ENCODE measurements at regions not wholly inside any gene's neighbourhood (a gene's known extent, or its start where the extent isn't known, plus 50 kb on each side); places are given as distances from the start of the nearest gene placed in this dataset.

- FAIRE-seq (no peak), DNase-seq (ENCODE audit: low read depth in 1 of 2, low spot score in 1 of 2) (peak in 1 of 2 experiments; percentile 49), ATAC-seq (peak; percentile 79 to 84)
- no peaks in the 10 kb centered on the region for H3K9me3 ChIP-seq
- H3K4me1 ChIP-seq = peaks cover 28% of the 10 kb centered on the region
- POLR2A ChIA-PET = no interaction called here
- CTCF ChIA-PET = interaction anchor here (0.6 to 1.5 kb wide), 4 partner anchors 10 to 42 kb away, joined by 3 to 4 read pairs (median 3); no protein-coding TSS in a partner anchor
- TF ChIP-seq ATOH8 (CRISPR knock-in tag; IDR thresholded peaks at IDR 0.05; ENCODE audit: low read depth) (0 out of 2 replicates have a peak, but pooled peaks have one; percentile 46), FOSL2 (IDR thresholded peaks at IDR 0.05) (no peak), FOSL2 (CRISPR knock-in tag; IDR thresholded peaks at IDR 0.05) (peak; percentile 58), CBX8 (IDR thresholded peaks at IDR 0.05) (no peak), BHLHE40 (IDR thresholded peaks at IDR 0.05; ENCODE audit: low read depth, low read length) (no peak), CEBPB (IDR thresholded peaks at IDR 0.05) (peak; percentile 46 to 85; a peak in 3 of 4 replicates), RFX5 (IDR thresholded peaks at IDR 0.05) (no peak), KDM5A (IDR thresholded peaks at IDR 0.05) (no peak), ESRRA (IDR thresholded peaks at IDR 0.05; ENCODE audit: borderline replicate concordance, low read length) (no peak)
- TF ChIP-seq, protein P1, sequence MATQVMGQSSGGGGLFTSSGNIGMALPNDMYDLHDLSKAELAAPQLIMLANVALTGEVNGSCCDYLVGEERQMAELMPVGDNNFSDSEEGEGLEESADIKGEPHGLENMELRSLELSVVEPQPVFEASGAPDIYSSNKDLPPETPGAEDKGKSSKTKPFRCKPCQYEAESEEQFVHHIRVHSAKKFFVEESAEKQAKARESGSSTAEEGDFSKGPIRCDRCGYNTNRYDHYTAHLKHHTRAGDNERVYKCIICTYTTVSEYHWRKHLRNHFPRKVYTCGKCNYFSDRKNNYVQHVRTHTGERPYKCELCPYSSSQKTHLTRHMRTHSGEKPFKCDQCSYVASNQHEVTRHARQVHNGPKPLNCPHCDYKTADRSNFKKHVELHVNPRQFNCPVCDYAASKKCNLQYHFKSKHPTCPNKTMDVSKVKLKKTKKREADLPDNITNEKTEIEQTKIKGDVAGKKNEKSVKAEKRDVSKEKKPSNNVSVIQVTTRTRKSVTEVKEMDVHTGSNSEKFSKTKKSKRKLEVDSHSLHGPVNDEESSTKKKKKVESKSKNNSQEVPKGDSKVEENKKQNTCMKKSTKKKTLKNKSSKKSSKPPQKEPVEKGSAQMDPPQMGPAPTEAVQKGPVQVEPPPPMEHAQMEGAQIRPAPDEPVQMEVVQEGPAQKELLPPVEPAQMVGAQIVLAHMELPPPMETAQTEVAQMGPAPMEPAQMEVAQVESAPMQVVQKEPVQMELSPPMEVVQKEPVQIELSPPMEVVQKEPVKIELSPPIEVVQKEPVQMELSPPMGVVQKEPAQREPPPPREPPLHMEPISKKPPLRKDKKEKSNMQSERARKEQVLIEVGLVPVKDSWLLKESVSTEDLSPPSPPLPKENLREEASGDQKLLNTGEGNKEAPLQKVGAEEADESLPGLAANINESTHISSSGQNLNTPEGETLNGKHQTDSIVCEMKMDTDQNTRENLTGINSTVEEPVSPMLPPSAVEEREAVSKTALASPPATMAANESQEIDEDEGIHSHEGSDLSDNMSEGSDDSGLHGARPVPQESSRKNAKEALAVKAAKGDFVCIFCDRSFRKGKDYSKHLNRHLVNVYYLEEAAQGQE (IDR thresholded peaks at IDR 0.05) = no peak
- H3K4me3 ChIP-seq = no peak overlapping the region; the same call in 2 of the 3 replicates
- 71% methylated on average over 14 of the region's 14 CpGs for WGBS (ENCODE audit: missing lambda C conversion rate)
- H3K4me2 ChIP-seq = peak overlapping the region; percentile 71
- H3K27ac ChIP-seq = peak overlapping the region; percentile 68 to 79
Observed at GRCh38 chr9:110115826-110116542, 92.0 kb downstream of the C9orf152 start.

GRCh38 chr9:110116543-110116885 is 91.4 kb downstream of the C9orf152 start:
- ChIA-PET CTCF (interaction anchor here (0.7 to 1.5 kb wide), 3 partner anchors 9 to 43 kb away, joined by 3 to 4 read pairs (median 3); no protein-coding TSS in a partner anchor), POLR2A (no interaction called here)
- Histone ChIP-seq H3K4me3 (no peak overlapping the region; the same call in 2 of the 3 replicates), H3K9me3 (no peaks in the 10 kb centered on the region), H3K27ac (peak overlapping the region; percentile 68 to 79; a peak in 5 of 6 replicates), H3K4me1 (peaks cover 28% of the 10 kb centered on the region), H3K4me2 (peak overlapping the region; percentile 71)
- FAIRE-seq = no peak
- ATAC-seq = peak; percentile 79 to 80
- 19% methylated on average over 3 of the region's 3 CpGs for WGBS (ENCODE audit: missing lambda C conversion rate)
- peak; percentile 21 to 74 for DNase-seq (ENCODE audit: low read depth in 1 of 2, low spot score in 1 of 2)
- TF ChIP-seq HOXA7 (CRISPR knock-in tag; IDR thresholded peaks at IDR 0.05) = no peak
- TF ChIP-seq, protein P2, sequence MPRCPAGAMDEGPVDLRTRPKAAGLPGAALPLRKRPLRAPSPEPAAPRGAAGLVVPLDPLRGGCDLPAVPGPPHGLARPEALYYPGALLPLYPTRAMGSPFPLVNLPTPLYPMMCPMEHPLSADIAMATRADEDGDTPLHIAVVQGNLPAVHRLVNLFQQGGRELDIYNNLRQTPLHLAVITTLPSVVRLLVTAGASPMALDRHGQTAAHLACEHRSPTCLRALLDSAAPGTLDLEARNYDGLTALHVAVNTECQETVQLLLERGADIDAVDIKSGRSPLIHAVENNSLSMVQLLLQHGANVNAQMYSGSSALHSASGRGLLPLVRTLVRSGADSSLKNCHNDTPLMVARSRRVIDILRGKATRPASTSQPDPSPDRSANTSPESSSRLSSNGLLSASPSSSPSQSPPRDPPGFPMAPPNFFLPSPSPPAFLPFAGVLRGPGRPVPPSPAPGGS (IDR thresholded peaks at IDR 0.05) = no peak
- 0 out of 5 replicates have a peak, but pooled peaks of 1 of the 2 experiments have one; percentile 35 for TF ChIP-seq EP300 (IDR thresholded peaks at IDR 0.05)
- no peak for TF ChIP-seq FOSL2 (IDR thresholded peaks at IDR 0.05)
- TF ChIP-seq FOSL2 (CRISPR knock-in tag; IDR thresholded peaks at IDR 0.05) = peak; percentile 75
- peak; percentile 32; the same call in 1 of the 2 replicates for TF ChIP-seq JUNB (IDR thresholded peaks at IDR 0.05)
- TF ChIP-seq CEBPB (IDR thresholded peaks at IDR 0.05) = peak; percentile 57 to 64; a peak in 3 of 4 replicates
- TF ChIP-seq POLR2A (IDR thresholded peaks at IDR 0.05; ENCODE audit: low read length) = no peak

GRCh38 chr9:110121170-110121569 is 86.8 kb downstream of the C9orf152 start:
- no peak overlapping the region for H3K4me2 ChIP-seq
- 90% methylated on average over 3 of the region's 3 CpGs for WGBS (ENCODE audit: missing lambda C conversion rate)

More at GRCh38 chr9:110121170-110121569, 86.8 kb downstream of the C9orf152 start:
- Histone ChIP-seq H3K4me3 (no peak overlapping the region), H3K4me1 (peaks cover 45% of the 10 kb centered on the region), H3K27ac (peak overlapping the region in 1 of 2 experiments; percentile 48; a peak in 2 of 6 replicates), H3K9me3 (no peaks in the 10 kb centered on the region)
- no peak for ATAC-seq
- CTCF ChIA-PET = interaction anchor here (1.9 kb wide), 1 partner anchor 32 kb away, joined by 8 read pairs; no protein-coding TSS in a partner anchor
- TF ChIP-seq ZFP36 (IDR thresholded peaks at IDR 0.05; ENCODE audit: borderline replicate concordance, partially characterized antibody) (no peak), RNF2 (IDR thresholded peaks at IDR 0.05; ENCODE audit: borderline replicate concordance, low read depth) (no peak), PBX3 (IDR thresholded peaks at IDR 0.05) (no peak), ESRRA (IDR thresholded peaks at IDR 0.05; ENCODE audit: borderline replicate concordance, low read length) (no peak), SREBF2 (IDR thresholded peaks at IDR 0.05) (no peak), SMC3 (IDR thresholded peaks at IDR 0.05) (no peak), FOXS1 (CRISPR knock-in tag; IDR thresholded peaks at IDR 0.05) (no peak), ZSCAN20 (CRISPR knock-in tag; IDR thresholded peaks at IDR 0.05) (no peak), EHMT2 (IDR thresholded peaks at IDR 0.05; ENCODE audit: low read depth) (no peak), ZNF302 (CRISPR knock-in tag; IDR thresholded peaks at IDR 0.05) (no peak), HOXB5 (CRISPR knock-in tag; IDR thresholded peaks at IDR 0.05) (no peak), FOSB (CRISPR knock-in tag; IDR thresholded peaks at IDR 0.05) (no peak)
- TF ChIP-seq, protein P3, sequence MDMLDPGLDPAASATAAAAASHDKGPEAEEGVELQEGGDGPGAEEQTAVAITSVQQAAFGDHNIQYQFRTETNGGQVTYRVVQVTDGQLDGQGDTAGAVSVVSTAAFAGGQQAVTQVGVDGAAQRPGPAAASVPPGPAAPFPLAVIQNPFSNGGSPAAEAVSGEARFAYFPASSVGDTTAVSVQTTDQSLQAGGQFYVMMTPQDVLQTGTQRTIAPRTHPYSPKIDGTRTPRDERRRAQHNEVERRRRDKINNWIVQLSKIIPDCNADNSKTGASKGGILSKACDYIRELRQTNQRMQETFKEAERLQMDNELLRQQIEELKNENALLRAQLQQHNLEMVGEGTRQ (IDR thresholded peaks at IDR 0.05) = no peak
- FAIRE-seq = no peak
- POLR2A ChIA-PET = no interaction called here
- DNase-seq (ENCODE audit: low read depth in 1 of 2, low spot score in 1 of 2) = no peak

Data from A549 (cell line).